Stimulated activated naive CD8-positive, alpha-beta T cell treated with anti-CD3 and anti-CD28 coated beads, Interleukin-15, Interleukin-2, amounts not matched to agents 100 U/mL and 50 U/mL, for 24 hours (primary cell): ENCODE measurements at regions not wholly inside any gene's neighbourhood (a gene's known extent, or its start where the extent isn't known, plus 50 kb on each side); places are given as distances from the start of the nearest gene placed in this dataset.

Experiments used
- ATAC-seq: fragments of 150-1000 bp; cut with Tn5 transposase; one replicate; pipeline ENCODE4 v1.10.0; 2021
- DNase-seq: peaks from one replicate; pipeline ENCODE4 v3.0.0; 2021

DNA sequence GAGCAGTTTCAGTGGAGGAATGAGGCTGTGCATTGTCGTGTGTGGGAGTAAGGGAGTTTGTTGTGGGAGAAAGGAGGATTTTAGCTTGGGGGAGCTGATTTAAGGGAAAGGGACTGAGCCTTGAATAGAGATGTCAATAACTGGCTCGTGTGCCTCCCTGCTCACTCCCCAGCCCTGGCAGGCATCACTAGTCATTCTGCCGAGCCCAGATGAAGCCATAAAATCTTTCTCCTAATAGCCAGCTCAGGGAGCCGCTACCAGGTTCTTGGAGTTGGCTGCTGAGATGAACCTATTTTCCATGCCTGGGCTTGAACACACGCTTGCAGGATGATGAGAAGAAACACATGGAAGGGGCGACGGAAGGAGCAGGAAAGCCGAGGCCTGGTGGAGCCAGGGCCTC, 65.0 kb upstream of the POU3F1 start:
- no peak for ATAC-seq
- no peak for DNase-seq

DNA sequence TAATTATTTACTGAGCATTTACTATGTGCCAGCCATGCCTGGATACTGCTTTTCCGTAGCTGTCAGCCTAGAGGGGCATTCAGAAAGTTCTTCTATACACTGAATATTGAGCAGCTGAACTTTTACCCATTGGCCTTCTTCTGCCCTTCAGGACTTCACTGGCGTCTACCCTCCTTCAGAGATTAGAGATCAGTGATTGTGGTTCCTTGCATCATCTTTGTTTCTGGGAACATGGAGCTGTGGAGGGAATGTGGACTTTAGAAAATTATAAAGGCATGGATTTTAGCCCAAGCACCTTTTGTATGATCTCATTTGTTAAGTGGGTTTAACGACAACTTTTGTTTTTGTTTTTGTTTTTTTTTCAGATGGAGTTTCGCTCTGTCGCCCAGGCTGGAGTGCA, 58.7 kb upstream of the POU3F1 start:
- no peak for ATAC-seq
- no peak for DNase-seq

DNA sequence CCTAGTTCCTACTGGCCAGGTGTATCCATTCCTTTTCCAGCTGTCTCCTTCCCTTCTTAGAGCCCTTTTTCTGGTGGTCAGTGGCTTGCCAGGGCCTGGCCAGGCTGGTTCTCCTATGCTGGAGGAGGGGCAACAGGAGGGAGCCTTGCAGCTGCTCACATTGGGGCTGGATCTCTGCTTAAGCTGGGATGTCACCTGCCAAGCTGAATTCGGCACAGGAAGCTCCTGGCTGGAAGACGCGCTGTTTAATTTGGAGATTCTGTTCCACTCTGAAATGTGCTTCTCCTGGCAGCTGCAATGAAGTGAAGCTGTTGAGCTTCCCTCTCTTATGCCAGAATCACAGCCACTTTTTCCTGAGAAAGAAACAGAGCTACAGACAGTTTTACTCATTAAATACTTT, 56.0 kb upstream of the POU3F1 start:
- no peak for ATAC-seq

DNA sequence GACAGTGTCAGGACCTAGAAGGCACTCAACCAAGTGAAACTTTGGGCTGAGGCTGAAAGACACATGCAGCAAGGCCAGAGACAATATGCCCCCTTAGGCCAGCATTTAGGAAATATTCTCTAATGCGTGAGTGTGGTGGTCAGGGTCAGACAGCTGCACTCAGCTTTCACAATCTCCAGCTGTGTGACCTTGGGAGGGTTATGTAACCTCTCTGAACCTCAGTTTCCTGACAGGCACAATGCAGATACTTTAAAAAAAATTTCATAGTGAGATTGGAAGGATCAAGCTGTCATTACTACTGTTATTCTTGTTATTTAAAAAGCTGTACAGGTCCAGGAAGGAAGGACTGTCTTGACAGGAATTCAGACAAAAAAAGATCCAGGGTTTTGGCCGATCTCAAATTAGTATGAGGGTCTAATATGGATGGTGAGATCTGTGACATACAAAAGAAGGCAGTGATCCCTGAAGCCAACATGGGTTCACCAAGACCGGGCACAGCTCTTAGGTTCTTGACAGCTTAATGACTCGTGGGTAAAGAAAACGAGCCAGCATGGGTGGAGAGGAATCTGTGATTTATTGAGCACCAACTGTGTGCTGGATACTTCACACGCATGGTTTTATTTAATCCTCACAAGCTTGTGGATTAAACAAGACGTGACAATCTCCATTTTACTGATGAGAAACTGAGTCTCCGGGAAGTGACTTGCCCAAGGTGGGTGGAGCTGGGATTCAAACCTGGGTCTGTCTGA, 54.6 kb upstream of the POU3F1 start:
- ATAC-seq, result no peak
- no peak for DNase-seq

More for the DNA sequence above, 56.0 kb upstream of the POU3F1 start:
- no peak for DNase-seq

DNA sequence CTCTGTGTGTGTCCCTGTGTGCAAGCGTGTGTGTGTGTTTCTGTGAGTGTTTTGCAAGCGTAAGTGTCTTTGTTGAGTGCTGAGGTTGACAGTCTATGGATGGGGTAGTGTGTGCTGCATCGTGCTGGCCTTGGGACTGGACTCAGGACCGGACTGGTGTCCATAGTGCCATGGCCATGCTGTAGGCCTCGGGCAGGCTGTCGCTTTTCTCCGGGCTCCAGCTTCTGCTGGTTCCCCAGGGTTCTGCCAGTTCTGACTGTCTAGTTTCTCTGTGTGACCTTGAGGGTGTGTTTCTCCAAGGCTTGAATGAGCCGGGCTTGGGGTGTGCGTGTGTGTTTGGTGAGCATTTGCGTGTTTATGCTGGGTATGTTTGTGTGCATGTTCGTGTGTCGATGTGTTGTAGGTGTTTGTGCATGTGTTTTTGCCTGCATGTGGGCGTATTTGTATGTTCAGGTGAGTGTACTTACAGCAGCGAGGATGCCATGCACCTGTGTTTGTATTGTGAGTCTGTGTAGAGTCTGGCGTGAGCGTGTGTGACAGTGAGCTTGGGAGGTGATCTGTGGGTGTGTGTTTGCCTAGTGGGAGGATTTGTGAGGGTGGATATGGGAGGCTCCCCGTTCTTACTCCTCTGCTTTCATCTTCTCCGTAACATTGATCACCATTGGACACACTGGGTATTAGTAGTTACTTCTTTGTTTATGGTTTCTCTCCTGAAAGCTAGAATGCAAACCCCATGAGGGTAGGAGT, 51.7 kb upstream of the POU3F1 start:
- ATAC-seq (no peak), DNase-seq (no peak)

DNA sequence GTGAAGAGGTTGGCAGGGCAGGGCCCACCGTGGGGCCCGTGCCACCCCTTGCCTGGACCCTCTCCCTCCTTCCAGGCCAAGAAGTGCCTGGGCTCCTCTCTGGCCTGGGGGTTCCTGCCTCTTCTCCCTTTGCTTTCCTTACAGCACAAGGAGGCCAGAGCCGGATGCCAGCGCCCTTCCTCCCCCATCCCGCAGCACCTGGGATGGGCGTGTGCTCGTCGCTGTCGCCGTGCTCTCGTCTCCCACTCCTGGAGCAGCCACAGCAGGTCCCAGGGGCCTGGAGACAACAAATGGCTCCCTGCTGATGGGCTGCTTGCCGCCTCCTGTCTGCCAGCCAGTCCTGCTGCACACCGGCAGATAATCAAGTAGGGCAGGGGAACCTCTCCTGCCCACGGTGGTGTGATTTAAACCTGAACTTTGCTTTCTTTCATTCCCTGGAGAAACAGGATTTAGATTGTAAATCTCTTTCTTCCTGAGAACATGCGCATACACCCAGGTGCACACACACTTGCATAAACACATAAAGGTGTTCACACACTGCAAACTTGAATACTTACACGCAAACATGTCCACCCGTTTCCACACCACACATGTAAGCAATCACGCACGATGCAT, 50.8 kb upstream of the POU3F1 start:
- DNase-seq, result no peak

More for the DNA sequence above, 50.8 kb upstream of the POU3F1 start:
- no peak for ATAC-seq
